Smooth muscle cell (in vitro differentiated cells): ENCODE measurements at regions not wholly inside any gene's neighbourhood (a gene's known extent, or its start where the extent isn't known, plus 50 kb on each side); places are given as distances from the start of the nearest gene placed in this dataset.

Experiments used
- DNase-seq: peaks from one replicate; lab custom pipeline; 2025; ENCODE audit not compliant: unreplicated experiment; lab: John Stamatoyannopoulos, UW
- H2AFZ ChIP-seq: fragments of 200-600 bp; sonication (generic); 2 replicates; pipeline ENCODE4 v1.6.0; 2016; ENCODE audit warnings: antibody characterized with exemption, low read depth, mild to moderate bottlenecking
- H3F3A ChIP-seq: fragments of 200-600 bp; sonication (generic); 2 replicates; pipeline ENCODE4 v1.6.0; 2017; ENCODE audit warnings: antibody characterized with exemption, low read depth
- H3K27ac ChIP-seq: fragments of 200-600 bp; sonication (generic); 2 replicates; pipeline ENCODE4 v1.5.1; 2016; ENCODE audit warnings: low read depth, mild to moderate bottlenecking
- H3K27me3 ChIP-seq: fragments of 200-600 bp; sonication (generic); 2 replicates; pipeline ENCODE4 v1.6.1; 2016; ENCODE audit warnings: low read depth, mild to moderate bottlenecking
- H3K36me3 ChIP-seq: fragments of 200-600 bp; sonication (generic); 2 replicates; pipeline ENCODE4 v1.5.1; 2016; ENCODE audit warnings: low read depth
- H3K4me1 ChIP-seq: fragments of 200-600 bp; sonication (generic); 2 replicates; pipeline ENCODE4 v1.5.1; 2016; ENCODE audit warnings: low read depth
- H3K4me2 ChIP-seq: fragments of 200-600 bp; sonication (generic); 2 replicates; pipeline ENCODE4 v1.6.0; 2016; ENCODE audit warnings: mild to moderate bottlenecking
- H3K4me3 ChIP-seq: fragments of 200-600 bp; sonication (generic); 2 replicates; pipeline ENCODE4 v1.5.1; 2016; ENCODE audit warnings: mild to moderate bottlenecking
- H3K79me2 ChIP-seq: fragments of 200-600 bp; sonication (generic); 2 replicates; pipeline ENCODE4 v1.6.0; 2016; ENCODE audit warnings: low read depth, mild to moderate bottlenecking
- H3K9ac ChIP-seq: fragments of 200-600 bp; sonication (generic); 2 replicates; pipeline ENCODE4 v1.6.0; 2016; ENCODE audit warnings: low read depth
- H3K9me3 ChIP-seq: fragments of 200-600 bp; sonication (generic); replicated peaks from 2 replicates; pipeline ENCODE4 v1.5.1; 2016; ENCODE audit warnings: low read depth
- H4K20me1 ChIP-seq: fragments of 200-600 bp; sonication (generic); 2 replicates; pipeline ENCODE4 v1.6.0; 2016; ENCODE audit warnings: low read depth
- CTCF ChIP-seq: fragments of 200-600 bp; sonication (generic); IDR thresholded peaks from 2 replicates; pipeline ENCODE4 v1.5.1; 2017; ENCODE audit warnings: borderline replicate concordance, mild to moderate bottlenecking, antibody characterized with exemption; ENCODE audit not compliant: insufficient read depth, poor library complexity, severe bottlenecking
- WGBS: methylation state at CpG from one replicate; pipeline ENCODE4 v1.1.7; 2016; ENCODE audit warnings: low lambda C conversion rate; 5-methylcytosine and 5-hydroxymethylcytosine counted together

GRCh38 chr18:6666012-6666685 is 63.4 kb upstream of the ARHGAP28 start:
- H3F3A ChIP-seq, result no peaks in the 10 kb centered on the region
- no peak overlapping the region for H3K27ac ChIP-seq
- H2AFZ ChIP-seq, result no peak overlapping the region
- no peaks in the 10 kb centered on the region for H3K27me3 ChIP-seq
- H3K4me3 ChIP-seq, result no peak overlapping the region
- no peaks in the 10 kb centered on the region for H3K4me1 ChIP-seq
- DNase-seq, result no peak
- WGBS, result 50% methylated on average over 3 of the region's 3 CpGs
- H3K79me2 ChIP-seq, result no peaks in the 10 kb centered on the region
- H3K4me2 ChIP-seq, result no peak overlapping the region
- H3K36me3 ChIP-seq, result no peaks in the 10 kb centered on the region
- H3K9me3 ChIP-seq, result no peaks in the 10 kb centered on the region
- no peaks in the 10 kb centered on the region for H4K20me1 ChIP-seq
- TF ChIP-seq CTCF, result no peak
- no peak overlapping the region for H3K9ac ChIP-seq

GRCh38 chr18:6668836-6669235 is 60.7 kb upstream of the ARHGAP28 start:
- no peaks in the 10 kb centered on the region for H3K4me1 ChIP-seq
- H3K79me2 ChIP-seq, result no peaks in the 10 kb centered on the region
- no peak for DNase-seq
- no peak overlapping the region for H3K4me2 ChIP-seq
- no peak for TF ChIP-seq CTCF
- no peaks in the 10 kb centered on the region for H4K20me1 ChIP-seq
- H3K9ac ChIP-seq, result no peak overlapping the region
- no peaks in the 10 kb centered on the region for H3K9me3 ChIP-seq
- 89% methylated on average over 1 of the region's 1 CpG for WGBS
- H2AFZ ChIP-seq, result no peak overlapping the region
- H3F3A ChIP-seq, result peaks cover 4% of the 10 kb centered on the region
- no peak overlapping the region for H3K27ac ChIP-seq
- H3K36me3 ChIP-seq, result no peaks in the 10 kb centered on the region
- H3K27me3 ChIP-seq, result no peaks in the 10 kb centered on the region
- no peak overlapping the region for H3K4me3 ChIP-seq

GRCh38 chr18:6672821-6673308 is 56.7 kb upstream of the ARHGAP28 start:
- Histone ChIP-seq H3K9ac (no peak overlapping the region), H3K79me2 (no peaks in the 10 kb centered on the region), H3K9me3 (no peaks in the 10 kb centered on the region), H3K36me3 (no peaks in the 10 kb centered on the region), H3K27ac (no peak overlapping the region), H3K4me3 (no peak overlapping the region), H3K4me1 (no peaks in the 10 kb centered on the region), H3F3A (peaks cover 4% of the 10 kb centered on the region), H3K27me3 (no peaks in the 10 kb centered on the region), H2AFZ (peak overlapping the region; percentile 15), H4K20me1 (no peaks in the 10 kb centered on the region), H3K4me2 (no peak overlapping the region)
- TF ChIP-seq CTCF, result no peak
- DNase-seq, result no peak
- WGBS, result 43% methylated on average over 2 of the region's 2 CpGs

GRCh38 chr18:6677086-6677485 is 52.4 kb upstream of the ARHGAP28 start:
- no peak for TF ChIP-seq CTCF
- Histone ChIP-seq H3F3A (peaks cover 4% of the 10 kb centered on the region), H3K9ac (no peak overlapping the region), H3K79me2 (no peaks in the 10 kb centered on the region), H3K27me3 (no peaks in the 10 kb centered on the region), H3K4me3 (no peak overlapping the region), H4K20me1 (no peaks in the 10 kb centered on the region), H3K36me3 (no peaks in the 10 kb centered on the region), H2AFZ (no peak overlapping the region), H3K27ac (no peak overlapping the region), H3K9me3 (no peaks in the 10 kb centered on the region), H3K4me2 (no peak overlapping the region), H3K4me1 (no peaks in the 10 kb centered on the region)
- no peak for DNase-seq
- 100% methylated on average over 2 of the region's 2 CpGs for WGBS
